ENCODE measurements at regions not wholly inside any gene's neighbourhood (a gene's known extent, or its start where the extent isn't known, plus 50 kb on each side); places are given as distances from the start of the nearest gene placed in this dataset.

DNA sequence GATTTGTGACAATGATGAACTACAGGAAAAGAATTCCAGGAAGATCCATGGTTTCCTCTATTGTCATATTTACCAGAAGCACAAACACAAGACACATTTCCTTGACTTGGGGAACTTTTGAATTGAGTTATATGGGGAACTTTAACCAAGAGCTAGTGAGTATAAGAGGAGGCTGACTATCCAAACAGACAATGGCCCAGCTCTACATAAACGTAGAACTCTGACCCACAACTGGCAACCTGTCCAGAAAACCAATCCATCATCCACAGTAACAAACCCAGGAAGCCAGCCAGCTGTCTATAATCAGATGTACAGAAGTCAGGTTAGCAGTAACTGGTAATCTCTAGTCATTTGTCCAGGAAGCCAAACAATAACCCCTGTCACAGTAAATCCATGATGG is 167.0 kb upstream of the CPEB2 start:
- no peak overlapping the region for H3K27ac ChIP-seq (ENCODE audit: low read depth, low read length)

DNA sequence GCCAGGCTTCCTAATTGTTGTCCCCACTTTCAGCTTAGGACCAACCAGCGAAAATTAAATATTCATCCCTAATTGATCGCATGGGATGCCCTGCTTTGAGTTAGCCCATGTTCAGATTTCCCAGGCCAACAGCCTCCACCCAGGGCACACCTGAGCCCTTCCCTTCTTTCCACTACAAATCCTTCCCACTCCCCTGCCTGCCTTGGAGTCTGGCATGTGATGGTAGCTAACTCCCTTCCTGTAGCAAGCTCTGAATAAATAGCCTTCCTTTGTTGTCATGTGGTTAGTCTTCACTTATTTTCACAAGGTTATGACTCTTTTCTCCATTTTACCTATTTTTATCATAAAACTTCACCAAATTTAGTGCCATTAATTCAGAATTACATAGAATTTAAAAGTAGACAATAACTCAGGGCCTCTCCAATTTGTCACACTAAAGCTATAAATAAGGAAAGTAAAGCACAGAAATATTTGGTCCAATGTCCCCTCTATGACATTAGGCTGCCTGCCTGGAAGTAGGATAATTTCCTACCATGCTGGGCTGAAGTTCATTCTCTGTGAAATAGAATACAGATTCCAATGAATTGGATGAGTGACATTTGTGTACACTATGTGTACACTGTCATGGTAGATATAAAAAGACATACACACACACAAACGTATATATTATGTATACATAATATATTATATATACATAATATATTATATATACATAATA is 166.4 kb upstream of the CPEB2 start:
- no peaks in the 10 kb centered on the region for H3K36me3 ChIP-seq (ENCODE audit: control insufficient read depth, insufficient read depth, low read length)
- no peak overlapping the region for H3K27ac ChIP-seq (ENCODE audit: low read depth, low read length)
- no peaks in the 10 kb centered on the region for H3K4me1 ChIP-seq (ENCODE audit: control insufficient read depth, insufficient read depth, low read length)
- H3K4me3 ChIP-seq (ENCODE audit: low read length), result no peak overlapping the region
- H3K9ac ChIP-seq (ENCODE audit: low read length), result no peak overlapping the region
- no peaks in the 10 kb centered on the region for H3K27me3 ChIP-seq (ENCODE audit: control insufficient read depth, insufficient read depth, low read length)

More for the DNA sequence above, 167.0 kb upstream of the CPEB2 start:
- Histone ChIP-seq H3K36me3 (ENCODE audit: control insufficient read depth, insufficient read depth, low read length) (no peaks in the 10 kb centered on the region), H3K27me3 (ENCODE audit: control insufficient read depth, insufficient read depth, low read length) (no peaks in the 10 kb centered on the region), H3K4me1 (ENCODE audit: control insufficient read depth, insufficient read depth, low read length) (no peaks in the 10 kb centered on the region), H3K4me3 (ENCODE audit: low read length) (no peak overlapping the region), H3K9ac (ENCODE audit: low read length) (no peak overlapping the region)

DNA sequence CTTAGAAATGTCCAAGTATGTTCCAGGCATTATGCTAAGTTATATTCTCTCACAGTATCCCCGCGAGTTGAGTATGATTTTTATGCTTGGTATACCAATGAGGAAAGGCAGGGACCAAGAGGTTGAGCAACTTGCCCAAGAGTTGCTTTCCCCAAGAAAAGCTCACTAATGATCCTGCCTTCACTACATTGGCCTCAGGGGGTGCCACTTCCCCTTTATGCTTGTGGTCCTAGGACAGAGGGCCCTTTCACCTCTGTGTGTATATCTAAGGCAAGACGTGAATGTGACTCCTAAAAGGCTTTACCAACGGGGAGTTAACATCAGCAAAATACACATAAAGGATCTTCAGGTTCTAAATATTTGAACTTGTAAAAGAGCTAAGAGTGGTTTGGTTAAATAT is 164.4 kb upstream of the CPEB2 start:
- Histone ChIP-seq H3K4me3 (ENCODE audit: low read length) (no peak overlapping the region), H3K27ac (ENCODE audit: low read depth, low read length) (no peak overlapping the region), H3K27me3 (ENCODE audit: control insufficient read depth, insufficient read depth, low read length) (no peaks in the 10 kb centered on the region), H3K9ac (ENCODE audit: low read length) (no peak overlapping the region), H3K36me3 (ENCODE audit: control insufficient read depth, insufficient read depth, low read length) (no peaks in the 10 kb centered on the region), H3K4me1 (ENCODE audit: control insufficient read depth, insufficient read depth, low read length) (peaks cover 5% of the 10 kb centered on the region)

- Histone ChIP-seq H3K4me3 (ENCODE audit: low read length) (peak overlapping the region; percentile 27), H3K36me3 (ENCODE audit: control insufficient read depth, insufficient read depth, low read length) (no peaks in the 10 kb centered on the region), H3K27me3 (ENCODE audit: control insufficient read depth, insufficient read depth, low read length) (no peaks in the 10 kb centered on the region), H3K4me1 (ENCODE audit: control insufficient read depth, insufficient read depth, low read length) (peaks cover 5% of the 10 kb centered on the region), H3K27ac (ENCODE audit: low read depth, low read length) (peak overlapping the region; percentile 48), H3K9ac (ENCODE audit: low read length) (no peak overlapping the region)
Measured at GRCh38 chr4:14841801-14842768, 160.2 kb upstream of the CPEB2 start.

DNA sequence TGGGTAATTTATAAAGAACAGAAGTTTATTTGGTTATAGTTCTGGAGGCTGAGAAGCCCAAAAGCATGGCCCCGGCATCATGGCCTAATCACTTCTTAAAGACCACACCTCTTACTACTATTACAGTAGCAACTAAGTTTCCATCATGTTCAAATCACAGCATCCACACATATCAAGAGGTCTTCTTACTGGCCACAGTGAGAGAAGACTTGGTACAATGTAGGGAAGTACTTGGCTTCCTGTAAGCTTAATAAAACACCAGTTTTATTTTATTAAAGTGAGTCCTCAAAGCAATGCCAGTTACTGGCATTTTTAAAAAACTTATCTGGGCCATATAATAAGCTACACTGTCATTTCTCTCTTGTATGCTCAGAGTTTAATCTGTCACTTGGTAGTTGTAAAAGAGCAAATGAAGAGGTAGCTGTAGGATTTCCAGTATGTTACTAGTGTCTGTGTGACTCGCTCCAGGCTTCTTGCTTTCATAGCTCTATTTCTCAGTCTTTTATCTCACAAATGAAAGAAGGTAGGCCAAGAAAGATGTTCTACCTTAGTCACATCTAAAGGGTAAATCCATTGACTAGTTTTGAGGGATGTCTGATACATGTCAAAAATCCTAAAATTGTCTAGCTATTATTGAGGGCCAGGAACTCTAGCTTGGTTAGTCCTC is 159.2 kb upstream of the CPEB2 start:
- Histone ChIP-seq H3K4me3 (ENCODE audit: low read length) (no peak overlapping the region), H3K9ac (ENCODE audit: low read length) (no peak overlapping the region), H3K4me1 (ENCODE audit: control insufficient read depth, insufficient read depth, low read length) (peaks cover 5% of the 10 kb centered on the region), H3K36me3 (ENCODE audit: control insufficient read depth, insufficient read depth, low read length) (no peaks in the 10 kb centered on the region), H3K27me3 (ENCODE audit: control insufficient read depth, insufficient read depth, low read length) (no peaks in the 10 kb centered on the region), H3K27ac (ENCODE audit: low read depth, low read length) (peak overlapping the region; percentile 34)

DNA sequence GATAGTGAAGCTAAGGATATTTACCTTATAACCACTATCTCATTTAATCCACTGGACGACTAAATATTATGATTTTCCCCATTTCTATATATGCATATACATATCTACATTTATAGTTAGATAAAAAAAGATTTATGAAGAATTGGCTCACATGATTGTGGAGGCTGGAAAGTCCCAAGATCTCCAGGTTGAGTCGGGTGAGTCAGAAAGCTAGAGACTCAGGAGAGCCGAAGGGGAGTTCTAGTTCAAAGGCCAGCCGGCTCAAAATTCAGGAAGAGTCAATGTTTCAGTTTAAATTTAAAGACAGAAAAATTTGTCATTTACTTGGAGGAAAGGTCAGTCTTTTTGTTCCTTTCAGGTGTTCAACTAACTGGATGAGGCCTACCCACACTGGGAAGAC is 158.2 kb upstream of the CPEB2 start:
- Histone ChIP-seq H3K4me1 (ENCODE audit: control insufficient read depth, insufficient read depth, low read length) (peaks cover 5% of the 10 kb centered on the region), H3K27ac (ENCODE audit: low read depth, low read length) (no peak overlapping the region), H3K4me3 (ENCODE audit: low read length) (no peak overlapping the region), H3K36me3 (ENCODE audit: control insufficient read depth, insufficient read depth, low read length) (no peaks in the 10 kb centered on the region), H3K9ac (ENCODE audit: low read length) (no peak overlapping the region), H3K27me3 (ENCODE audit: control insufficient read depth, insufficient read depth, low read length) (no peaks in the 10 kb centered on the region)

- Histone ChIP-seq H3K27ac (ENCODE audit: low read depth, low read length) (no peak overlapping the region), H3K4me3 (ENCODE audit: low read length) (no peak overlapping the region), H3K36me3 (ENCODE audit: control insufficient read depth, insufficient read depth, low read length) (no peaks in the 10 kb centered on the region), H3K9ac (ENCODE audit: low read length) (no peak overlapping the region), H3K4me1 (ENCODE audit: control insufficient read depth, insufficient read depth, low read length) (no peaks in the 10 kb centered on the region), H3K27me3 (ENCODE audit: control insufficient read depth, insufficient read depth, low read length) (no peaks in the 10 kb centered on the region)
Measured at GRCh38 chr4:14848229-14848628, 154.1 kb upstream of the CPEB2 start.

GRCh38 chr4:14850455-14851097 is 151.7 kb upstream of the CPEB2 start:
- H3K27me3 ChIP-seq (ENCODE audit: control insufficient read depth, insufficient read depth, low read length), result no peaks in the 10 kb centered on the region
- H3K36me3 ChIP-seq (ENCODE audit: control insufficient read depth, insufficient read depth, low read length), result no peaks in the 10 kb centered on the region
- no peak overlapping the region for H3K27ac ChIP-seq (ENCODE audit: low read depth, low read length)
- H3K4me1 ChIP-seq (ENCODE audit: control insufficient read depth, insufficient read depth, low read length), result no peaks in the 10 kb centered on the region
- H3K4me3 ChIP-seq (ENCODE audit: low read length), result no peak overlapping the region
- no peak overlapping the region for H3K9ac ChIP-seq (ENCODE audit: low read length)

DNA sequence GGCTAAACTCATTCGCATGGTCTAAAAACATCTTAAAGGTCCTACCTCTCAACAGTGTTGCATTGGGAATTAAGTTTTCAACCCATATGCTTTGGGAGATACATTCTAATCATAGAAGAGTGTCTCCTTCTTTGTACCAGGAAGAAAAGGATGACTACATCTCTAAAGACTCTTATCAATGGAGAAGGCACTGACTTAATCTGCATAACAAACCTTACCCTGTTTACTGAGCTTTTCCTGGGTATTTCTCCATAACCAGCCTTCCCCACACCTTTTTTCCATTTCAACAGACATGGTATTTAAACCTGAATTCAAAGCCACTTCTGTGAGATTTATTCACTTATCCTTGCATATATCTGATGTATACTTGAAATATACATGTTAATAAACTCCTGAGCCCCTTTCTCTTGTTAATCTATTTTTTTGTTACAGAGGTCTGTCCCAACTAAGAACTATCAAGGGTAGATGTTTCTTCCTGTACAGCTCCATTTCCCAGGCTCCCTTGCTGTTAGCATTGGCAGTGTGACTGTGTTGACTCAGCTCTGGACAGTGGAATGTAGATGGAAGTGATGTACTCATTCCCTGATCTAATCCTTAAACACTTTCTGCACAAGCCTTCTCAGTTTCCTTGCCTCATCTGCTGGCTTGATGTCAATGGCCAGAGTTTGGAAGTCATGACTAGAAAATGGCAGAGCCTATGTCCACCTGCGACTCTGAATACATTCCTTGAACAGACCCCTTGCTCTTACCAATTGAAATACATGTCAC is 148.9 kb upstream of the CPEB2 start:
- Histone ChIP-seq H3K27me3 (ENCODE audit: control insufficient read depth, insufficient read depth, low read length) (no peaks in the 10 kb centered on the region), H3K9ac (ENCODE audit: low read length) (no peak overlapping the region), H3K4me3 (ENCODE audit: low read length) (no peak overlapping the region), H3K4me1 (ENCODE audit: control insufficient read depth, insufficient read depth, low read length) (peaks cover 7% of the 10 kb centered on the region), H3K27ac (ENCODE audit: low read depth, low read length) (peak overlapping the region; percentile 11), H3K36me3 (ENCODE audit: control insufficient read depth, insufficient read depth, low read length) (no peaks in the 10 kb centered on the region)

DNA sequence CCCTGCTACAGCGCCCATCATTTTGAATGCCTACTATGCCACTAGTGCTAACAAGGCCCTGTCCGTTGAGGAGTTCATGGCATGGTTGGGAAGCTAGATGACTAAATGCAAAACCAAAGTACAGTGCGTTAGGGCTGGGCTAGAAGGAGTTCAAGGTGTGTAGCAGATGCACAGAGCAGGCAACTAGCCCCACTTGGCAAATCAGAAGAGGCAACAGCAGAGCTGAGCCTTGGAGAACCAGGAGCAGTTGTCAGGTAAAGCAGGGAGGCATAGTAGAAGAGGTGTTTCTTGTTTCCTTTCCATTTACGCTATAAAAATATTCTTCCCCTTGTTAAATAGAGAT is 146.6 kb upstream of the CPEB2 start:
- no peak overlapping the region for H3K9ac ChIP-seq (ENCODE audit: low read length)
- H3K27ac ChIP-seq (ENCODE audit: low read depth, low read length), result peak overlapping the region; percentile 82
- no peaks in the 10 kb centered on the region for H3K27me3 ChIP-seq (ENCODE audit: control insufficient read depth, insufficient read depth, low read length)
- peaks cover 7% of the 10 kb centered on the region for H3K4me1 ChIP-seq (ENCODE audit: control insufficient read depth, insufficient read depth, low read length)
- H3K36me3 ChIP-seq (ENCODE audit: control insufficient read depth, insufficient read depth, low read length), result no peaks in the 10 kb centered on the region
- no peak overlapping the region for H3K4me3 ChIP-seq (ENCODE audit: low read length)

DNA sequence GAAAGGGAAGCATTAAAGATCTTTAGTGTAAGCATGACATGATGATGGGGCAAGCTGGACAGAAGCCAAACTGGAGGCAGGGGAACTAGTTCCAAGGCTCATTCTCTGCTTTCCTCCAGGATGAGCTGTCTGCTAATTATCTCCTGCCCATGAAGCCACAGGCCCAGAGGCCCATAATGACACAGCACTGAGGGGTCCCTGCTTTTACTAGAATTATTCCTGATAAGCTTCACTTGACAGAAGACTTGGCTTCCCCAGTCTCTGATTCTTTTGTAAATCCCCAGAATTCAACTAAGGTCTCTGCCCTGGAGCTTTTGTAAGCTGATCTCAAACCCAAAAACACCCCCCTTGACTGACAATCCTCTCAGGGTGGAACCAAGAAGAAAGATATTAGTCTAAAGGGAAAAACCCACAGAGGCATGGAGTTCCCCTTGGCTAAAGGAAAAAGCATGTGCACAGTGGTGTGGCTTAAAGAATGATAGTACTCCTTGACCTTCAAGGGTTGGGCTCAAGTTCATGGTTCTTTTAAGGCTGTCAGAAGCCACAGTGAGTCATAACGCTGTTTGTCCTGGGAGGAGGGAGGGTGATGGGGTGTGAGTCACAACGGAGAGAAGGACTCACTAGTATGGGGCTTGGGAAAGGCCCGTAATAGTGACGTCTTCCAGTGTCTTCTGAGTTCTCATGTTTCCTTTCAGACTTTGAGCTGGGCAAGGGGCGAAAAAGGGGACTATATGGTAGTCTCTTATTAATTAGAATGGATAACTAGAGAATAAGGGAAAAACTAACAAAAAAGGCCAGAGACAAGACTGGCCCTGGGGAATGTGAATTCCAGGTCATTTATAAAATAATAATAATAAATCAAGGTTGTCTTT is 146.0 kb upstream of the CPEB2 start:
- Histone ChIP-seq H3K36me3 (ENCODE audit: control insufficient read depth, insufficient read depth, low read length) (no peaks in the 10 kb centered on the region), H3K4me1 (ENCODE audit: control insufficient read depth, insufficient read depth, low read length) (peaks cover 7% of the 10 kb centered on the region), H3K4me3 (ENCODE audit: low read length) (no peak overlapping the region), H3K27ac (ENCODE audit: low read depth, low read length) (peak overlapping the region; percentile 82), H3K27me3 (ENCODE audit: control insufficient read depth, insufficient read depth, low read length) (no peaks in the 10 kb centered on the region), H3K9ac (ENCODE audit: low read length) (no peak overlapping the region)

Data from rectal smooth muscle tissue (tissue), 1 donor.